Ishikawa (cell line): ENCODE measurements at regions not wholly inside any gene's neighbourhood (a gene's known extent, or its start where the extent isn't known, plus 50 kb on each side); places are given as distances from the start of the nearest gene placed in this dataset.

ENCODE experiments used
- CEBPB ChIP-seq: IDR thresholded peaks from 2 replicates; pipeline ENCODE4 v1.6.1; 2012
- CREB1 ChIP-seq: IDR thresholded peaks from 2 replicates; pipeline ENCODE4 v1.6.1; 2012; ENCODE audit warnings: low read depth
- EGR1 ChIP-seq: IDR thresholded peaks from 2 replicates; pipeline ENCODE4 v1.6.1; 2012
- EP300 ChIP-seq: IDR thresholded peaks from 2 replicates; pipeline ENCODE4 v1.6.1; 2012; ENCODE audit warnings: borderline replicate concordance
- FOXM1 ChIP-seq: IDR thresholded peaks from 2 replicates; pipeline ENCODE4 v1.6.1; 2012; ENCODE audit warnings: low read depth, borderline replicate concordance
- MAX ChIP-seq: IDR thresholded peaks from 2 replicates; pipeline ENCODE4 v1.6.1; 2012
- NFIC ChIP-seq: IDR thresholded peaks from 2 replicates; pipeline ENCODE4 v1.6.1; 2012
- RAD21 ChIP-seq: IDR thresholded peaks from 2 replicates; pipeline ENCODE4 v1.6.1; 2012; ENCODE audit warnings: low read depth
- REST ChIP-seq: IDR thresholded peaks from 2 replicates; pipeline ENCODE4 v1.6.1; 2012; ENCODE audit warnings: low read depth, mild to moderate bottlenecking
- TAF1 ChIP-seq: IDR thresholded peaks from 2 replicates; pipeline ENCODE4 v1.6.1; 2012; ENCODE audit warnings: low read depth, mild to moderate bottlenecking
- TCF12 ChIP-seq: IDR thresholded peaks from 2 replicates; pipeline ENCODE4 v1.6.1; 2012; ENCODE audit warnings: low read depth
- TEAD4 ChIP-seq: IDR thresholded peaks from 2 replicates; pipeline ENCODE4 v1.6.1; 2012
- USF1 ChIP-seq: IDR thresholded peaks from 2 replicates; pipeline ENCODE4 v1.6.1; 2012
- YY1 ChIP-seq: IDR thresholded peaks from 2 replicates; pipeline ENCODE4 v1.6.1; 2012; ENCODE audit warnings: low read depth
- ZBTB7A ChIP-seq: IDR thresholded peaks from 2 replicates; pipeline ENCODE4 v1.6.1; 2012; ENCODE audit warnings: low read depth

GRCh38 chr6:117761610-117762009, 86.3 kb downstream of the NUS1 start:
- TF ChIP-seq FOXM1 (no peak), MAX (no peak), CEBPB (no peak), YY1 (no peak)

GRCh38 chr6:117771403-117771802, 96.1 kb downstream of the NUS1 start:
- TF ChIP-seq TEAD4: no peak
- TF ChIP-seq TAF1: no peak

- TF ChIP-seq FOXM1 (no peak), TCF12 (no peak), USF1 (no peak), EGR1 (no peak), REST (no peak), NFIC (no peak), ZBTB7A (no peak), EP300 (no peak), TAF1 (no peak), MAX (no peak), YY1 (no peak), RAD21 (no peak)
Measured at GRCh38 chr6:117776441-117776840, 101.2 kb downstream of the NUS1 start.

- TF ChIP-seq TCF12: no peak
- no peak for TF ChIP-seq EGR1
- TF ChIP-seq TAF1: no peak
Measured at GRCh38 chr6:117781550-117781949, 106.3 kb downstream of the NUS1 start.

GRCh38 chr6:117783279-117783678, 108.0 kb downstream of the NUS1 start:
- TF ChIP-seq MAX (no peak), TCF12 (no peak), ZBTB7A (no peak), FOXM1 (no peak), REST (no peak), TAF1 (no peak), CEBPB (no peak), NFIC (no peak), YY1 (no peak), RAD21 (no peak), TEAD4 (no peak), EP300 (no peak), USF1 (no peak), CREB1 (no peak), EGR1 (no peak)

- no peak for TF ChIP-seq NFIC
Measured at GRCh38 chr6:117791012-117791411, 115.7 kb downstream of the NUS1 start.

- TF ChIP-seq ZBTB7A (no peak), EP300 (no peak), YY1 (no peak), REST (no peak)
Measured at GRCh38 chr6:117795234-117795633, 111.8 kb upstream of the SLC35F1 start.
